SK-N-SH treated with all-trans-retinoic acid at 6 μM for 48 hours (cell line): ENCODE measurements at regions not wholly inside any gene's neighbourhood (a gene's known extent, or its start where the extent isn't known, plus 50 kb on each side); places are given as distances from the start of the nearest gene placed in this dataset.

Source experiments
- ARNTL ChIP-seq: fragments of 450-650 bp; formaldehyde crosslinking; IDR thresholded peaks from 2 replicates; pipeline ENCODE4 v1.5.0; 2020; ENCODE audit warnings: low read depth, mild to moderate bottlenecking, moderate library complexity, borderline replicate concordance
- CREB5 ChIP-seq: fragments of 250-450 bp; sonication (Bioruptor Pico); IDR thresholded peaks from 2 replicates; pipeline ENCODE4 v1.5.1; 2020; ENCODE audit warnings: low read depth, mild to moderate bottlenecking, moderate library complexity
- CSDC2 ChIP-seq: fragments of 250-450 bp; sonication (Bioruptor Pico); IDR thresholded peaks from 2 replicates; pipeline ENCODE4 v1.5.0; 2020; ENCODE audit warnings: mild to moderate bottlenecking, moderate library complexity
- CSRNP3 ChIP-seq: fragments of 250-450 bp; sonication (Bioruptor Pico); IDR thresholded peaks from 2 replicates; pipeline ENCODE4 v1.5.1; 2021; ENCODE audit warnings: mild to moderate bottlenecking, moderate library complexity
- ZFP30 ChIP-seq: fragments of 450-650 bp; formaldehyde crosslinking; IDR thresholded peaks from 2 replicates; pipeline ENCODE4 v1.5.0; 2022; ENCODE audit warnings: mild to moderate bottlenecking, moderate library complexity
- ZNF8 ChIP-seq: fragments of 450-650 bp; formaldehyde crosslinking; IDR thresholded peaks from 2 replicates; pipeline ENCODE4 v1.5.0; 2020; ENCODE audit warnings: mild to moderate bottlenecking, moderate library complexity

- no peak for TF ChIP-seq ZFP30 (CRISPR knock-in tag)
- no peak for TF ChIP-seq ZNF8 (CRISPR knock-in tag)
- no peak for TF ChIP-seq CREB5 (CRISPR knock-in tag)
- no peak for TF ChIP-seq ARNTL (CRISPR knock-in tag)
- TF ChIP-seq CSDC2 (CRISPR knock-in tag): no peak
- TF ChIP-seq CSRNP3 (CRISPR knock-in tag): no peak
Observed at GRCh38 chr3:144054766-144055165, 83.1 kb downstream of the DIPK2A start.
